IMR-90 (cell line): ENCODE measurements at regions not wholly inside any gene's neighbourhood (a gene's known extent, or its start where the extent isn't known, plus 50 kb on each side); places are given as distances from the start of the nearest gene placed in this dataset.

Experiments
- ATAC-seq: fragments of 200-7000 bp; cut with Tn5 transposase; 2 replicates; pipeline ENCODE4 v1.9.1; 2020; ENCODE audit warnings: low read depth, mild to moderate bottlenecking, moderate library complexity
- BruUV-seq: library from RNA; stranded (reverse); fragments of 400-500 nt; replicated peaks from 2 replicates; lab custom pipeline; 2021; lab: Mats Ljungman, UMichigan
- CTCF ChIA-PET: fragments of 300-600 bp; formaldehyde crosslinking; extraction: SDS; loops from one replicate; lab custom pipeline; 2021; ENCODE audit warnings: antibody characterized with exemption; lab: Yijun Ruan, JAX
- POLR2A ChIA-PET: fragments of 300-600 bp; sonication (Branson Sonifier 250); formaldehyde crosslinking; loops from one replicate; lab custom pipeline; 2022; ENCODE audit warnings: antibody characterized with exemption; ENCODE audit not compliant: unreplicated experiment; lab: Charles Lee
- DNase-seq: peaks from one replicate; pipeline ENCODE4 v3.0.0; 2013
- H2AFZ ChIP-seq: replicated peaks from 2 replicates; pipeline ENCODE3; 2013; ENCODE audit warnings: low read length, mild to moderate bottlenecking; ENCODE audit not compliant: poor library complexity
- H2AK5ac ChIP-seq: 2 replicates; pipeline ENCODE4 v1.6.1; 2013; ENCODE audit warnings: low read depth, low read length, inconsistent platforms
- H2AK9ac ChIP-seq: replicated peaks from 2 replicates; pipeline ENCODE3; 2013; ENCODE audit warnings: mild to moderate bottlenecking, low read depth, low read length, moderate library complexity; ENCODE audit not compliant: poor library complexity
- H2BK120ac ChIP-seq: 2 replicates; pipeline ENCODE4 v1.6.1; 2013; ENCODE audit warnings: low read depth, low read length, inconsistent platforms
- H2BK15ac ChIP-seq: 3 replicates; pipeline ENCODE4 v1.6.1; 2013; ENCODE audit warnings: low read depth, low read length, inconsistent platforms
- H2BK20ac ChIP-seq: 2 replicates; pipeline ENCODE4 v1.6.1; 2013; ENCODE audit warnings: low read depth, mild to moderate bottlenecking, inconsistent platforms, low read length, moderate library complexity
- H2BK5ac ChIP-seq: 2 replicates; pipeline ENCODE4 v1.6.1; 2013; ENCODE audit warnings: mild to moderate bottlenecking, low read depth, low read length, inconsistent platforms; ENCODE audit not compliant: poor library complexity, severe bottlenecking
- H3K14ac ChIP-seq: replicated peaks from 2 replicates; pipeline ENCODE4 v1.6.1; 2013; ENCODE audit warnings: low read depth, low read length, inconsistent platforms
- H3K18ac ChIP-seq: 2 replicates; pipeline ENCODE4 v1.6.1; 2013; ENCODE audit warnings: low read depth, low read length, control low read depth
- H3K23ac ChIP-seq: 2 replicates; pipeline ENCODE4 v1.6.1; 2013; ENCODE audit warnings: low read depth, low read length, inconsistent platforms
- H3K27ac ChIP-seq: 2 replicates; pipeline ENCODE4 v1.5.1; 2013; ENCODE audit warnings: mild to moderate bottlenecking, control low read depth, low read length; ENCODE audit not compliant: insufficient read depth
- H3K27me3 ChIP-seq: 2 replicates; pipeline ENCODE4 v1.6.1; 2013; ENCODE audit warnings: low read length; ENCODE audit not compliant: control insufficient read depth, insufficient read depth
- H3K36me3 ChIP-seq: 2 replicates; pipeline ENCODE4 v1.6.1; 2013; ENCODE audit warnings: low read length, mixed read lengths; ENCODE audit not compliant: control insufficient read depth, insufficient read depth
- H3K4ac ChIP-seq: 2 replicates; pipeline ENCODE4 v1.6.1; 2013; ENCODE audit warnings: low read depth, low read length, inconsistent platforms
- H3K4me1 ChIP-seq: 2 replicates; pipeline ENCODE4 v1.6.1; 2013; ENCODE audit warnings: low read length, mixed read lengths; ENCODE audit not compliant: control insufficient read depth, insufficient read depth
- H3K4me2 ChIP-seq: 2 replicates; pipeline ENCODE4 v1.6.1; 2013; ENCODE audit warnings: low read depth, mild to moderate bottlenecking, control low read depth, low read length, moderate library complexity
- H3K4me3 ChIP-seq: 2 replicates; pipeline ENCODE4 v1.5.1; 2013; ENCODE audit warnings: low read depth, mild to moderate bottlenecking, control low read depth, low read length, moderate library complexity; ENCODE audit not compliant: insufficient read depth
- H3K56ac ChIP-seq: 2 replicates; pipeline ENCODE4 v1.6.1; 2013; ENCODE audit warnings: low read length, inconsistent platforms; ENCODE audit not compliant: insufficient read depth; ENCODE audit errors: extremely low read depth
- H3K79me1 ChIP-seq, 2 experiments: 2 replicates each; pipeline ENCODE4 v1.6.1; 2013; ENCODE audit warnings: low read length in 2 of 2, inconsistent platforms in 1 of 2, low read depth in 1 of 2
- H3K9ac ChIP-seq: 2 replicates; pipeline ENCODE4 v1.6.1; 2013; ENCODE audit warnings: low read depth, low read length, control low read depth
- H3K9me1 ChIP-seq: 2 replicates; pipeline ENCODE4 v1.6.1; 2013; ENCODE audit warnings: low read length, inconsistent platforms; ENCODE audit not compliant: insufficient read depth
- H3K9me3 ChIP-seq: 2 replicates; pipeline ENCODE4 v1.6.1; 2013; ENCODE audit warnings: low read length; ENCODE audit not compliant: control insufficient read depth, insufficient read depth
- H4K20me1 ChIP-seq: 2 replicates; pipeline ENCODE4 v1.6.1; 2013; ENCODE audit warnings: low read length, inconsistent platforms; ENCODE audit not compliant: insufficient read depth
- H4K5ac ChIP-seq: 2 replicates; pipeline ENCODE4 v1.6.1; 2013; ENCODE audit warnings: mild to moderate bottlenecking, low read depth, low read length, control low read depth
- H4K8ac ChIP-seq, 2 experiments: 2 replicates each; pipeline ENCODE4 v1.6.1; 2013; ENCODE audit warnings: low read depth in 2 of 2, low read length in 2 of 2, control low read depth in 1 of 2, inconsistent platforms in 1 of 2
- H4K91ac ChIP-seq: 2 replicates; pipeline ENCODE4 v1.6.1; 2013; ENCODE audit warnings: low read depth, low read length, inconsistent platforms; ENCODE audit not compliant: insufficient read depth
- BHLHE40 ChIP-seq: fragments of 150-350 bp; IDR thresholded peaks from 2 replicates; pipeline ENCODE4 v1.6.1; 2016; ENCODE audit warnings: mild to moderate bottlenecking, low read depth, low read length
- CEBPB ChIP-seq: IDR thresholded peaks from 2 replicates; pipeline ENCODE4 v1.6.1; 2012; ENCODE audit warnings: low read depth, low read length, improper control_type of control experiment
- CHD1 ChIP-seq: IDR thresholded peaks from 2 replicates; pipeline ENCODE4 v1.6.1; 2012; ENCODE audit warnings: low read depth, low read length, improper control_type of control experiment
- ELK1 ChIP-seq: fragments of 150-350 bp; IDR thresholded peaks from 2 replicates; pipeline ENCODE4 v1.6.1; 2016; ENCODE audit warnings: low read depth, mild to moderate bottlenecking, low read length, moderate library complexity, borderline replicate concordance
- FOS ChIP-seq: fragments of 150-350 bp; IDR thresholded peaks from 2 replicates; pipeline ENCODE4 v1.6.1; 2016; ENCODE audit warnings: low read depth, low read length
- MAFK ChIP-seq: IDR thresholded peaks from 2 replicates; pipeline ENCODE4 v1.6.1; 2012; ENCODE audit warnings: low read depth, low read length, improper control_type of control experiment
- MAZ ChIP-seq: IDR thresholded peaks from 2 replicates; pipeline ENCODE4 v1.6.1; 2012; ENCODE audit warnings: low read depth, mild to moderate bottlenecking, low read length, improper control_type of control experiment, moderate library complexity, borderline replicate concordance
- MXI1 ChIP-seq: IDR thresholded peaks from 2 replicates; pipeline ENCODE4 v1.6.1; 2012; ENCODE audit warnings: low read depth, mild to moderate bottlenecking, low read length, moderate library complexity, borderline replicate concordance
- NFE2L2 ChIP-seq: fragments of 150-350 bp; IDR thresholded peaks from 2 replicates; pipeline ENCODE4 v1.6.1; 2016; ENCODE audit warnings: low read depth, mild to moderate bottlenecking, low read length
- POLR2A ChIP-seq: IDR thresholded peaks from 2 replicates; pipeline ENCODE4 v1.6.1; 2012; ENCODE audit warnings: mild to moderate bottlenecking, low read depth, low read length
- RAD21 ChIP-seq: IDR thresholded peaks from 2 replicates; pipeline ENCODE4 v1.6.1; 2012; ENCODE audit warnings: low read length, improper control_type of control experiment
- RCOR1 ChIP-seq: IDR thresholded peaks from 2 replicates; pipeline ENCODE4 v1.6.1; 2012; ENCODE audit warnings: mild to moderate bottlenecking, low read length, improper control_type of control experiment; ENCODE audit not compliant: insufficient replicate concordance
- RFX5 ChIP-seq: IDR thresholded peaks from 2 replicates; pipeline ENCODE4 v1.8.0; 2012; ENCODE audit warnings: low read depth, mild to moderate bottlenecking, low read length, moderate library complexity
- SMC3 ChIP-seq: fragments of 150-350 bp; IDR thresholded peaks from 2 replicates; pipeline ENCODE4 v1.6.1; 2016; ENCODE audit warnings: low read depth, mild to moderate bottlenecking, antibody characterized with exemption, low read length, moderate library complexity
- WGBS, 2 experiments: methylation state at CpG; one replicate each; pipeline versions ENCODE4 v1.1.5 to v1.1.7; 2013; ENCODE audit warnings: missing lambda C conversion rate in 2 of 2; ENCODE audit not compliant: insufficient read length in 1 of 2; ENCODE audit errors: extremely low coverage in 2 of 2; 5-methylcytosine and 5-hydroxymethylcytosine counted together
- dilution Hi-C: fragments of 300-500 bp; cut with HindIII; formaldehyde crosslinking; loops from one replicate; pipeline ENCODE4 v1.14.3; 2018; ENCODE audit warnings: low sequenced_read_pairs; ENCODE audit not compliant: unreplicated experiment
- in situ Hi-C: fragments of 300-500 bp; cut with MboI; formaldehyde crosslinking; loops from 3 replicates; pipeline ENCODE4 v1.14.3; 2019; ENCODE audit warnings: low sequenced_read_pairs, inconsistent platforms, mixed read lengths
- intact Hi-C: fragments of 100-400 bp; cut with micrococcal nuclease; formaldehyde crosslinking; loops from 2 replicates; pipeline ENCODE4 v1.10.0; 2022
- TF ChIP-seq, protein P1 (sequence below): fragments of 150-350 bp; IDR thresholded peaks from 2 replicates; pipeline ENCODE4 v1.6.1; 2017; ENCODE audit warnings: mild to moderate bottlenecking, antibody characterized with exemption, low read length, low read depth
- TF ChIP-seq, protein P2 (sequence below): conservative IDR thresholded peaks from 2 replicates; pipeline ENCODE4 v1.5.1; 2012; ENCODE audit warnings: mild to moderate bottlenecking, low read depth, low read length, improper control_type of control experiment

- H3K4me3 ChIP-seq = no peak overlapping the region
- no peaks in the 10 kb centered on the region for H3K36me3 ChIP-seq
- no TSS peak for BruUV-seq
- in situ Hi-C loops (no loop called here), dilution Hi-C loops (no loop called here), intact Hi-C loops (no loop called here)
- no peak overlapping the region for H2BK5ac ChIP-seq
- H3K56ac ChIP-seq = no peak overlapping the region
- no peak overlapping the region for H3K23ac ChIP-seq
- no peak overlapping the region for H3K9ac ChIP-seq
- no peak overlapping the region for H3K4ac ChIP-seq
- ChIA-PET POLR2A (no interaction called here), CTCF (no interaction called here)
- no peaks in the 10 kb centered on the region for H3K27me3 ChIP-seq
- no peak overlapping the region for H2BK120ac ChIP-seq
- no peak overlapping the region for H4K5ac ChIP-seq
- no peak overlapping the region for H4K8ac ChIP-seq
- DNase-seq = no peak
- H3K27ac ChIP-seq = no peak overlapping the region
- H3K14ac ChIP-seq = no peak overlapping the region
- H2AK9ac ChIP-seq = no peak overlapping the region
- TF ChIP-seq MXI1 (no peak), SMC3 (no peak), NFE2L2 (no peak), ELK1 (no peak), CEBPB (no peak), RFX5 (no peak), CHD1 (no peak), RCOR1 (no peak), MAZ (no peak), BHLHE40 (no peak), POLR2A (no peak), FOS (no peak), MAFK (no peak), RAD21 (no peak)
- TF ChIP-seq, protein P1, sequence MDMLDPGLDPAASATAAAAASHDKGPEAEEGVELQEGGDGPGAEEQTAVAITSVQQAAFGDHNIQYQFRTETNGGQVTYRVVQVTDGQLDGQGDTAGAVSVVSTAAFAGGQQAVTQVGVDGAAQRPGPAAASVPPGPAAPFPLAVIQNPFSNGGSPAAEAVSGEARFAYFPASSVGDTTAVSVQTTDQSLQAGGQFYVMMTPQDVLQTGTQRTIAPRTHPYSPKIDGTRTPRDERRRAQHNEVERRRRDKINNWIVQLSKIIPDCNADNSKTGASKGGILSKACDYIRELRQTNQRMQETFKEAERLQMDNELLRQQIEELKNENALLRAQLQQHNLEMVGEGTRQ = no peak
- TF ChIP-seq, protein P2, sequence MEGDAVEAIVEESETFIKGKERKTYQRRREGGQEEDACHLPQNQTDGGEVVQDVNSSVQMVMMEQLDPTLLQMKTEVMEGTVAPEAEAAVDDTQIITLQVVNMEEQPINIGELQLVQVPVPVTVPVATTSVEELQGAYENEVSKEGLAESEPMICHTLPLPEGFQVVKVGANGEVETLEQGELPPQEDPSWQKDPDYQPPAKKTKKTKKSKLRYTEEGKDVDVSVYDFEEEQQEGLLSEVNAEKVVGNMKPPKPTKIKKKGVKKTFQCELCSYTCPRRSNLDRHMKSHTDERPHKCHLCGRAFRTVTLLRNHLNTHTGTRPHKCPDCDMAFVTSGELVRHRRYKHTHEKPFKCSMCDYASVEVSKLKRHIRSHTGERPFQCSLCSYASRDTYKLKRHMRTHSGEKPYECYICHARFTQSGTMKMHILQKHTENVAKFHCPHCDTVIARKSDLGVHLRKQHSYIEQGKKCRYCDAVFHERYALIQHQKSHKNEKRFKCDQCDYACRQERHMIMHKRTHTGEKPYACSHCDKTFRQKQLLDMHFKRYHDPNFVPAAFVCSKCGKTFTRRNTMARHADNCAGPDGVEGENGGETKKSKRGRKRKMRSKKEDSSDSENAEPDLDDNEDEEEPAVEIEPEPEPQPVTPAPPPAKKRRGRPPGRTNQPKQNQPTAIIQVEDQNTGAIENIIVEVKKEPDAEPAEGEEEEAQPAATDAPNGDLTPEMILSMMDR = no peak
- no peak overlapping the region for H3K18ac ChIP-seq
- H3K9me3 ChIP-seq = no peaks in the 10 kb centered on the region; the same call in none of the 2 replicates
- H2AK5ac ChIP-seq = no peak overlapping the region
- no peak for ATAC-seq
- no peak overlapping the region for H4K91ac ChIP-seq
- H3K4me1 ChIP-seq = no peaks in the 10 kb centered on the region
- WGBS, 2 experiments = no CpG with 5 or more reads among the region's 2 CpGs
- no peak overlapping the region for H2BK15ac ChIP-seq
- H2BK20ac ChIP-seq = no peak overlapping the region
- no peak overlapping the region for H2AFZ ChIP-seq
- no peaks in the 10 kb centered on the region for H3K79me1 ChIP-seq
- H3K4me2 ChIP-seq = no peak overlapping the region
- no peaks in the 10 kb centered on the region for H3K9me1 ChIP-seq
- no peaks in the 10 kb centered on the region for H4K20me1 ChIP-seq
These were observed 1041.2 kb upstream of the CELF4 start for GRCh38 chr18:38606841-38607240.
